ENCODE measurements at regions not wholly inside any gene's neighbourhood (a gene's known extent, or its start where the extent isn't known, plus 50 kb on each side); places are given as distances from the start of the nearest gene placed in this dataset.

GRCh38 chr5:103883143-103883542 is 320.6 kb upstream of the NUDT12 start:
- no peaks in the 10 kb centered on the region for H3K27me3 ChIP-seq (ENCODE audit: insufficient read depth, low read length)
- no peak overlapping the region for H2AFZ ChIP-seq (ENCODE audit: low read length)
- H4K91ac ChIP-seq (ENCODE audit: insufficient read length, low read depth, low read length), result no peak overlapping the region
- H4K5ac ChIP-seq (ENCODE audit: insufficient read length, low read depth, low read length), result no peak overlapping the region
- H3K56ac ChIP-seq (ENCODE audit: insufficient read length, low read depth, low read length), result no peak overlapping the region
- H3K9me3 ChIP-seq (ENCODE audit: control insufficient read depth, low read depth, low read length), result no peaks in the 10 kb centered on the region
- H3K79me1 ChIP-seq (ENCODE audit: insufficient read depth, low read depth, low read length, poor library complexity, severe bottlenecking), result no peaks in the 10 kb centered on the region
- Mint-ChIP-seq H3K9me3 (no peaks in the 10 kb centered on the region), H3K27ac (no peak overlapping the region), H3K4me1 (no peaks in the 10 kb centered on the region), H3K4me3 (no peak overlapping the region), H3K36me3 (ENCODE audit: insufficient read depth in 1 of 3, low read depth in 3 of 3) (no peaks in the 10 kb centered on the region; a peak in 1 of 7 replicates), H3K27me3 (ENCODE audit: low read depth) (no peaks in the 10 kb centered on the region)
- no peak overlapping the region for H2BK120ac ChIP-seq (ENCODE audit: low read depth, low read length, poor library complexity, severe bottlenecking)
- no peaks in the 10 kb centered on the region for H3K4me1 ChIP-seq (ENCODE audit: insufficient read depth, low read length)
- no peak overlapping the region for H3K14ac ChIP-seq (ENCODE audit: insufficient read depth, low read length)
- H3K4ac ChIP-seq (ENCODE audit: low read depth, low read length), result no peak overlapping the region
- DNase-seq, result no peak
- H3K23ac ChIP-seq (ENCODE audit: insufficient read length, low read depth, low read length), result no peak overlapping the region
- H2BK12ac ChIP-seq (ENCODE audit: insufficient read length, low read depth, low read length), result no peak overlapping the region
- H2BK20ac ChIP-seq (ENCODE audit: low read depth, low read length, poor library complexity, severe bottlenecking), result no peak overlapping the region
- no peak overlapping the region for H3K18ac ChIP-seq (ENCODE audit: insufficient read length, low read depth, low read length)
- H2BK5ac ChIP-seq (ENCODE audit: insufficient read length, low read length), result no peak overlapping the region
- H2BK15ac ChIP-seq (ENCODE audit: low read depth, low read length), result no peak overlapping the region
- H4K20me1 ChIP-seq (ENCODE audit: control insufficient read depth, insufficient read depth, insufficient read length), result no peaks in the 10 kb centered on the region
- no peak overlapping the region for H2AK5ac ChIP-seq (ENCODE audit: insufficient read length, low read length)
- H3K4me2 ChIP-seq (ENCODE audit: insufficient read depth, insufficient read length, low read length), result no peak overlapping the region
- H3K23me2 ChIP-seq (ENCODE audit: insufficient read length, low read depth, low read length, poor library complexity, severe bottlenecking), result no peaks in the 10 kb centered on the region
- no peaks in the 10 kb centered on the region for H3K79me2 ChIP-seq (ENCODE audit: insufficient read depth, low read length)
- TF ChIP-seq CTCF (conservative IDR thresholded peaks at IDR 0.05), result no peak
- H3T11ph ChIP-seq (ENCODE audit: low read length), result no peak overlapping the region
- WGBS (ENCODE audit: extremely low coverage, insufficient read length, low lambda C conversion rate), result no CpG with 5 or more reads among the region's 1 CpG
- no peak overlapping the region for H3K9ac ChIP-seq (ENCODE audit: extremely low read depth, insufficient read length, low read length)
- H3K27ac ChIP-seq (ENCODE audit: insufficient read length, low read depth, low read length), result no peak overlapping the region
- H4K8ac ChIP-seq (replicated peaks; ENCODE audit: insufficient read length, low read depth, low read length), result no peak overlapping the region
